ENCODE measurements at regions not wholly inside any gene's neighbourhood (a gene's known extent, or its start where the extent isn't known, plus 50 kb on each side); places are given as distances from the start of the nearest gene placed in this dataset.
"Not testable (repeated sequence)": the region's sequence is repeated elsewhere in the genome, so short reads cannot be mapped to it uniquely, and the experiment has no call there.

DNA sequence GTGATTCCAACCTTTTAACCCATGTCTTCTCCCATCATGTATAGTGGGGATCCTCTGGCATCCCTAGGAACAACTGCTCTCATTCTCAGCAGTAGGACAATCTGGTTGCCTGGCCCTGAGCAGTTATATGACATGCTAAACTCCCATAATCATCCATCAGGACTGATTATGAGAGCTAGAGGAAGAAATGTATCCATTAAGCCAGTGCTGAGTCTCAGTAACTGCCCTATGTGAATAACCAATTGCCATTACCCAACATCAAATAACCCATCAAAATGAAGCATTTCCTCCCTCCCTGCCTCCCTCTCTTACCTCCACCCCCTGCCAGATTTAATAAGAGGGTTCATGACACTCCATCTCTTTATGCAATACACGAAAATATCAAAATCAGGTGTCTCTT lies 277.6 kb downstream of the NXPE2 start:
- no peaks in the 10 kb centered on the region for H3K27me3 ChIP-seq (ENCODE audit: control insufficient read depth, insufficient read depth, low read length)
- no peak overlapping the region for H3K4me3 ChIP-seq (ENCODE audit: low read depth, low read length)
- H3K27ac Mint-ChIP-seq: no peak overlapping the region
- H3K27me3 Mint-ChIP-seq: peaks cover 4% of the 10 kb centered on the region
- ATAC-seq (ENCODE audit: low read depth in 2 of 2) (no peak), DNase-seq (no peak)
- peaks cover 0 to 7% (median 2%) of the 10 kb centered on the region in 7 donors for H3K9me3 Mint-ChIP-seq
- no peak overlapping the region for H3K4me3 Mint-ChIP-seq
- no peak overlapping the region for H3K27ac ChIP-seq (ENCODE audit: insufficient read depth, low read length, poor library complexity, severe bottlenecking)
- H3K36me3 Mint-ChIP-seq: no peaks in the 10 kb centered on the region
- H3K36me3 ChIP-seq (ENCODE audit: control insufficient read depth, insufficient read depth, low read length): no peaks in the 10 kb centered on the region
- H3K4me1 Mint-ChIP-seq: no peaks in the 10 kb centered on the region
- no peaks in the 10 kb centered on the region for H3K9me3 ChIP-seq (ENCODE audit: control insufficient read depth in 2 of 2, low read length in 2 of 2)
- H3K4me1 ChIP-seq (ENCODE audit: control insufficient read depth, insufficient read depth, low read length, poor library complexity, severe bottlenecking): no peaks in the 10 kb centered on the region

DNA sequence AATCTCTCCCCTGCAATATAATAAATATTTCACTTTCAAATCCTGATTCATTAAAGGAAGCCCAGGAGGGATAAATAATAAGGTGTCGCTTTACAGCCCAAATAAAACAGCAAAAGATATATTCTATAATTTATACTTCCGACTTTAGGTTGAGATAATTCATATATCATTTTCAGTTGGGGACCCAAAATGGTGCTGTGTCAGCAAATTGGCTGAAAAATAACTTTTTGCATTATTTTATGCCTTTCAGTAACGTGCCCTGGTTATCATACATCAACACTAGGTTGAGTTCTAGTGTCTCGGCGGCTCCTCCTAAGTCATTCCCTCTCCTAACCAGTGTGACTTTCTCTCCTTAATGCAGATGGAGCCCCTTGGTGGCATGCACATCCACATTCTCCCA lies 278.2 kb downstream of the NXPE2 start:
- Histone ChIP-seq H3K27me3 (ENCODE audit: control insufficient read depth, insufficient read depth, low read length) (no peaks in the 10 kb centered on the region), H3K9me3 (ENCODE audit: control insufficient read depth in 2 of 2, low read length in 2 of 2) (no peaks in the 10 kb centered on the region), H3K27ac (ENCODE audit: insufficient read depth, low read length, poor library complexity, severe bottlenecking) (no peak overlapping the region), H3K4me1 (ENCODE audit: control insufficient read depth, insufficient read depth, low read length, poor library complexity, severe bottlenecking) (no peaks in the 10 kb centered on the region), H3K36me3 (ENCODE audit: control insufficient read depth, insufficient read depth, low read length) (no peaks in the 10 kb centered on the region), H3K4me3 (ENCODE audit: low read depth, low read length) (no peak overlapping the region)
- no peak for DNase-seq
- Mint-ChIP-seq H3K4me1 (no peaks in the 10 kb centered on the region), H3K36me3 (no peaks in the 10 kb centered on the region), H3K9me3 (peaks cover 0 to 7% (median 2%) of the 10 kb centered on the region in 7 donors), H3K27me3 (peaks cover 8% of the 10 kb centered on the region), H3K27ac (no peak overlapping the region), H3K4me3 (no peak overlapping the region)
- no peak for ATAC-seq (ENCODE audit: low read depth in 2 of 2)

DNA sequence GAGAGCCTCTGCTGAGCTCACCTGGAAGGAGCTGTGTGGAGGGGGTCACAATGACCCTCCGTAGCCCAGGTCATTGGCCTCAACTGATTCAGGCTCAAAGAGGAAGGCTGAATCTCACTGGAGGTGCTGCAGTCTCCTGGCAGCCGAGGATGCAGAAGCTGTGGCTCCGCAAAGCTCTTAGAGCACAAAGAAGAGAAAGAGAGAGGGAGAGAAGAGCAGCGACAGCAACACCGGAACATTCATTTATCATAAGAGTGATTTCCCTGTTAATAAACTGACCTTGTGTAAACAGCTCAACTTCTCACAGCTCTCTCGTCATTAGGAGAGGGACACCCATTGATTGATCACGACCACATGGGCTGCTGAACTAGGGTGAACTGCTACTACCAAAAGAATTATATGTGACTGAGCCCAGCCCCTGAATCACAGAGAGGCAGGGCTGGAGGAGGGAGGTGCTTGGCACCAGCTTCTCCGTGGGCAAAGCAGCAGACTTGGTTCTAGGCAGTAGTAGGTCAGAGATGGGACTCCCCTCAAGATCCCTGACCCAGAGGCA lies 281.7 kb downstream of the NXPE2 start:
- ATAC-seq (ENCODE audit: low read depth in 2 of 2): no peak
- H3K27ac Mint-ChIP-seq: no peak overlapping the region
- peaks cover 0 to 7% (median 0%) of the 10 kb centered on the region in 7 donors for H3K9me3 Mint-ChIP-seq
- no peak overlapping the region for H3K4me3 Mint-ChIP-seq
- Histone ChIP-seq H3K4me1 (ENCODE audit: control insufficient read depth, insufficient read depth, low read length, poor library complexity, severe bottlenecking) (no peaks in the 10 kb centered on the region), H3K27ac (ENCODE audit: insufficient read depth, low read length, poor library complexity, severe bottlenecking) (no peak overlapping the region), H3K4me3 (ENCODE audit: low read depth, low read length) (no peak overlapping the region), H3K27me3 (ENCODE audit: control insufficient read depth, insufficient read depth, low read length) (no peaks in the 10 kb centered on the region), H3K9me3 (ENCODE audit: control insufficient read depth in 2 of 2, low read length in 2 of 2) (no peaks in the 10 kb centered on the region), H3K36me3 (ENCODE audit: control insufficient read depth, insufficient read depth, low read length) (no peaks in the 10 kb centered on the region)
- peaks cover 14% of the 10 kb centered on the region for H3K27me3 Mint-ChIP-seq
- no peaks in the 10 kb centered on the region for H3K4me1 Mint-ChIP-seq
- DNase-seq: no peak
- H3K36me3 Mint-ChIP-seq: no peaks in the 10 kb centered on the region

DNA sequence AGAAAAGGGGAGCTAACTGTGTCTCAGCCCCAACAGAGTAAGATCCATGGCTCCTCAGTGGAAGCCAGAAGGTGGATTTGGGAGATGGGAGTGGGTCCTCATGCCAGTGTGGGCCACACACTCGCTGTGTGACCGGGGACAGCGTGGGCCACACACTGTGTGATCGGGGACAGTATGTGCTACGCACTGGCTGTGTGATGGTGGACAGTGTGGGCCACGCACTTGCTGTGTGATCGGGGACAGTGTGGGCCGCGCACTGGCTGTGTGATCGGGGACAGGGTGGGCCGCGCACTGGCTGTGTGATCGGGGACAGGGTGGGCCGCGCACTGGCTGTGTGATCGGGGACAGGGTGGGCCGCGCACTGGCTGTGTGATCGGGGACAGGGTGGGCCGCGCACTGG lies 282.5 kb downstream of the NXPE2 start:
- not testable (repeated sequence) for H3K9me3 Mint-ChIP-seq; H3K36me3 Mint-ChIP-seq; H3K4me3 ChIP-seq (ENCODE audit: low read depth, low read length); H3K27ac ChIP-seq (ENCODE audit: insufficient read depth, low read length, poor library complexity, severe bottlenecking); H3K27ac Mint-ChIP-seq; DNase-seq; H3K4me1 Mint-ChIP-seq; H3K9me3 ChIP-seq (ENCODE audit: control insufficient read depth in 2 of 2, low read length in 2 of 2); H3K4me3 Mint-ChIP-seq; H3K27me3 ChIP-seq (ENCODE audit: control insufficient read depth, insufficient read depth, low read length); H3K4me1 ChIP-seq (ENCODE audit: control insufficient read depth, insufficient read depth, low read length, poor library complexity, severe bottlenecking); H3K36me3 ChIP-seq (ENCODE audit: control insufficient read depth, insufficient read depth, low read length); ATAC-seq (ENCODE audit: low read depth in 2 of 2)
- peaks cover 14% of the 10 kb centered on the region for H3K27me3 Mint-ChIP-seq

DNA sequence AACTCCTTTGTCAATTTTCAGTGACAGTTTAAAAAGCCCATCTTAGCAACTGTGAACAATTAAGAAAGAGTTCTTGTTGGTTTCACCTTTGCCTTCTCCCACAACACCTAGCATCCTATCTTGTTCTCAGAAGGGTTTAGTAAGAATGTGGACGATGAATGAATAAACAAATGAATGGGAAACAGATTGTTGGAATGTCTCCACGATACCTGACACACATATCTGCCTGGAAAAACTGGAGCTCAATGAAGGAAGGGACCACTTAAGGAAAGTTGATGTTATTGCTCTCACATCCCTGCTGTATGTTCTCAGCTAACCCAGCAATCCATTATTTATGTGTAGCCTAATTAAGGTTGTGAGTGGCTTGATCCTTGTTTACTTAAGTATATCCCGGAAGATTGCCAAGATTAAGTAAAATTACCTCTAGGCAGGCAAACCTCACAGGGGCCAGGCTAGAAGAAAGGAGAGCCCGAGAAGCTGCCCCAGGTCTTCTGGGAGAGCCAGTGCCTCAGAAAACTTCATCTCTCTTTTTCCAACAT lies 286.4 kb downstream of the NXPE2 start:
- H3K4me1 ChIP-seq (ENCODE audit: control insufficient read depth, insufficient read depth, low read length, poor library complexity, severe bottlenecking): no peaks in the 10 kb centered on the region
- Mint-ChIP-seq H3K36me3 (no peaks in the 10 kb centered on the region), H3K4me3 (no peak overlapping the region), H3K27ac (no peak overlapping the region), H3K27me3 (peaks cover 18% of the 10 kb centered on the region), H3K9me3 (peaks cover 0 to 5% (median 3%) of the 10 kb centered on the region in 7 donors), H3K4me1 (no peaks in the 10 kb centered on the region)
- no peak overlapping the region for H3K27ac ChIP-seq (ENCODE audit: insufficient read depth, low read length, poor library complexity, severe bottlenecking)
- H3K27me3 ChIP-seq (ENCODE audit: control insufficient read depth, insufficient read depth, low read length): no peaks in the 10 kb centered on the region
- no peaks in the 10 kb centered on the region for H3K9me3 ChIP-seq (ENCODE audit: control insufficient read depth in 2 of 2, low read length in 2 of 2)
- DNase-seq (no peak), ATAC-seq (ENCODE audit: low read depth in 2 of 2) (no peak)
- H3K36me3 ChIP-seq (ENCODE audit: control insufficient read depth, insufficient read depth, low read length): no peaks in the 10 kb centered on the region
- H3K4me3 ChIP-seq (ENCODE audit: low read depth, low read length): no peak overlapping the region

DNA sequence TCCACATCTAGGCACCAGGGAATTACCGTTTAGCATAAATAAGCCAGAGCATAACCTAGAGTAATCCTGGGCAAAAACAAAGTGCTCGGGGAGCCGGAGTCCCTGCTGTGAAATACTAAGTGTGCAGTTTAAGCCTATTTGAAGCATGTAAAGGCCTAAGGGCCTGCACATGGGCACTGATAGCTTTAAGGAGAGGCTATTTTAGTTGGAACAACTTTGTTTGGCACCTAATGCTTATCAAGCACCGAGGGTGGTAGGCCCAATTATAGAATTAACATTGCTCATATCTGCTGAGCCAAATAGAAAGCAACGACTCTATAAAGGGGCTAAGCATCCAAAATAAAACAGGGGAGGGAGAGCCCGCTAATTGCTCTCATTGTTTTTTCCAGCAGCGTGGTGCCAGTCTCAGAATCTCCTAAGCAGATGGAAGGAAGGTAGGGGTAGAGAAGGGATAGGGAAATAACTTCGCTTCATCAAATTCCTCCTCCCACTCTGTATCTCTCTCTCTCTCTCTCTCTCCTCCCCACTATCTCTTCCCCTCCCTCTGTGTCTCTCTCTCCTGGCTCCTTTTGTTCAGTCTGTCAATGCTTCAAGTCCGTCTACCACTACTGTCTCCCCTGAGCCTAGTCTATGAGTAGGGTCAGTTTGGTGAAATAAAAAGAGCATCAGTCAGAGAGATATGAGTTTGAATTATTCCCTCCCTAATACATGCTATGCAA lies 292.8 kb downstream of the NXPE2 start:
- H3K4me3 ChIP-seq (ENCODE audit: low read depth, low read length): no peak overlapping the region
- no peak overlapping the region for H3K27ac ChIP-seq (ENCODE audit: insufficient read depth, low read length, poor library complexity, severe bottlenecking)
- no peak for DNase-seq
- no peaks in the 10 kb centered on the region for H3K36me3 ChIP-seq (ENCODE audit: control insufficient read depth, insufficient read depth, low read length)
- no peaks in the 10 kb centered on the region for H3K4me1 Mint-ChIP-seq
- no peak overlapping the region for H3K4me3 Mint-ChIP-seq
- H3K9me3 Mint-ChIP-seq: peaks cover 0 to 5% (median 1%) of the 10 kb centered on the region in 7 donors
- no peaks in the 10 kb centered on the region for H3K9me3 ChIP-seq (ENCODE audit: control insufficient read depth in 2 of 2, low read length in 2 of 2)
- H3K27me3 ChIP-seq (ENCODE audit: control insufficient read depth, insufficient read depth, low read length): peaks cover 2% of the 10 kb centered on the region
- no peaks in the 10 kb centered on the region for H3K36me3 Mint-ChIP-seq
- no peak for ATAC-seq (ENCODE audit: low read depth in 2 of 2)
- no peaks in the 10 kb centered on the region for H3K4me1 ChIP-seq (ENCODE audit: control insufficient read depth, insufficient read depth, low read length, poor library complexity, severe bottlenecking)
- peaks cover 4% of the 10 kb centered on the region for H3K27me3 Mint-ChIP-seq
- H3K27ac Mint-ChIP-seq: no peak overlapping the region

DNA sequence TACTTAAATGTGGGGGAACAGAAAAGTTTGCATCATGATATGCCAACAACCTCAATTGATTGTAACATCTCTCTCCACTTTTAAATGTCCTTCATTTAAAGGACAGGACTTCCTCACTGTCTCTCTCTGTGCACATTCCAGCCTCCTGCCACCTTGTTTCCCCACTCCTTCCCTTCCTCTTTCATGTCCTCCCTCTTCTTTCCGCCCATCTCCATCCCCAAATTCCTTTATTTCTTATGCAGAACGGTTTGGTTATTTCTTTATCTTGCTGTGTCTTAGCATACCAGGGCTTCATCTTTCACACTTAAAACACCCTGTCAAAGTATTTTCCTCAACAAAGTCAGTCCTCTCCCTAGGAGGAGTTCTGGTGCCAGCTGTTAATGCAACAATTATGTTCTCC lies 293.8 kb downstream of the NXPE2 start:
- H3K36me3 ChIP-seq (ENCODE audit: control insufficient read depth, insufficient read depth, low read length): no peaks in the 10 kb centered on the region
- H3K9me3 ChIP-seq (ENCODE audit: control insufficient read depth in 2 of 2, low read length in 2 of 2): no peaks in the 10 kb centered on the region
- DNase-seq (no peak), ATAC-seq (ENCODE audit: low read depth in 2 of 2) (no peak)
- H3K27ac ChIP-seq (ENCODE audit: insufficient read depth, low read length, poor library complexity, severe bottlenecking): no peak overlapping the region
- peaks cover 0 to 5% (median 0%) of the 10 kb centered on the region in 7 donors for H3K9me3 Mint-ChIP-seq
- peaks cover 4% of the 10 kb centered on the region for H3K27me3 Mint-ChIP-seq
- H3K4me3 Mint-ChIP-seq: no peak overlapping the region
- H3K36me3 Mint-ChIP-seq: no peaks in the 10 kb centered on the region
- no peaks in the 10 kb centered on the region for H3K4me1 ChIP-seq (ENCODE audit: control insufficient read depth, insufficient read depth, low read length, poor library complexity, severe bottlenecking)
- peaks cover 2% of the 10 kb centered on the region for H3K27me3 ChIP-seq (ENCODE audit: control insufficient read depth, insufficient read depth, low read length)
- H3K4me1 Mint-ChIP-seq: no peaks in the 10 kb centered on the region
- no peak overlapping the region for H3K4me3 ChIP-seq (ENCODE audit: low read depth, low read length)
- H3K27ac Mint-ChIP-seq: no peak overlapping the region

DNA sequence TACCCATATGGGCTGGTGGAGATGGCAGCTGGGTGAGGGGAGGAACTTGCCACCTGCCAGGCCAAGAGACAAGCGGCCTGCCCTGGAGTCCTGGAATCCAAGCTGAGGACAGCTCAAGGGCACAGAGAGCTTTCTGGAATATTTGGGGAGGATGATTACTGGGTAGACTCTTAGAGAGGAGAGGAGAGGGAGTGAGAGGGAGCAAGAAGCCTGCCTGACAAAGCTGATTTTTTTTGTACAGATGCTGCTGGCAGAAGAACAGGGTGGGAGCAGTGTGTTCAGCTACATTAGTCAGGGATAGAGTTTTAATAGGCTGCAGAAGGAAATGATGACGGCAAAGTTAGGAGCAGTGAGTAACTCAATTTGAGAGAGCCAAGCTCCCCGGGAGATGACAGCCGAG lies 299.3 kb downstream of the NXPE2 start:
- no peak for ATAC-seq (ENCODE audit: low read depth in 2 of 2)
- no peak overlapping the region for H3K4me3 ChIP-seq (ENCODE audit: low read depth, low read length)
- no peak overlapping the region for H3K27ac ChIP-seq (ENCODE audit: insufficient read depth, low read length, poor library complexity, severe bottlenecking)
- H3K4me1 ChIP-seq (ENCODE audit: control insufficient read depth, insufficient read depth, low read length, poor library complexity, severe bottlenecking): no peaks in the 10 kb centered on the region
- peaks cover 2% of the 10 kb centered on the region for H3K27me3 ChIP-seq (ENCODE audit: control insufficient read depth, insufficient read depth, low read length)
- H3K27ac Mint-ChIP-seq: no peak overlapping the region
- H3K36me3 Mint-ChIP-seq: no peaks in the 10 kb centered on the region
- DNase-seq: no peak
- no peaks in the 10 kb centered on the region for H3K9me3 ChIP-seq (ENCODE audit: control insufficient read depth in 2 of 2, low read length in 2 of 2)
- H3K36me3 ChIP-seq (ENCODE audit: control insufficient read depth, insufficient read depth, low read length): no peaks in the 10 kb centered on the region
- H3K4me1 Mint-ChIP-seq: no peaks in the 10 kb centered on the region
- H3K9me3 Mint-ChIP-seq: peaks cover 0 to 2% (median 0%) of the 10 kb centered on the region in 7 donors
- H3K4me3 Mint-ChIP-seq: no peak overlapping the region
- H3K27me3 Mint-ChIP-seq: no peaks in the 10 kb centered on the region
